A549 (cell line): ENCODE measurements at regions not wholly inside any gene's neighbourhood (a gene's known extent, or its start where the extent isn't known, plus 50 kb on each side); places are given as distances from the start of the nearest gene placed in this dataset.

ENCODE experiments used
- CHD2 ChIP-seq: fragments of 150-350 bp; IDR thresholded peaks from 2 replicates; pipeline ENCODE4 v1.6.1; 2014; ENCODE audit warnings: low read length; ENCODE audit not compliant: partially characterized antibody
- CHD4 ChIP-seq: fragments of 200-600 bp; sonication (generic); IDR thresholded peaks from 2 replicates; pipeline ENCODE4 v1.6.1; 2016; ENCODE audit warnings: antibody characterized with exemption, mild to moderate bottlenecking, borderline replicate concordance
- ELK1 ChIP-seq: fragments of 150-350 bp; IDR thresholded peaks from 2 replicates; pipeline ENCODE4 v1.6.1; 2014; ENCODE audit warnings: low read depth, mild to moderate bottlenecking, low read length
- EP300 ChIP-seq, 2 experiments: fragments of >200 bp; sonication (Bioruptor Twin); formaldehyde crosslinking; IDR thresholded peaks; 2 replicates in 1 of 2; 3 replicates in 1 of 2; pipeline ENCODE4 v1.6.1; 2016 to 2017
- JUNB ChIP-seq: fragments of >200 bp; sonication (Bioruptor Twin); formaldehyde crosslinking; IDR thresholded peaks from 2 replicates; pipeline ENCODE4 v1.6.1; 2016
- MAFK ChIP-seq: fragments of 450-650 bp; IDR thresholded peaks from 2 replicates; pipeline ENCODE4 v1.6.1; 2014; ENCODE audit not compliant: partially characterized antibody
- NPAS2 ChIP-seq: fragments of 250-450 bp; sonication (Bioruptor Pico); IDR thresholded peaks from 2 replicates; pipeline ENCODE4 v1.8.0; 2022; ENCODE audit warnings: mild to moderate bottlenecking, moderate library complexity, borderline replicate concordance
- POLR2A ChIP-seq: IDR thresholded peaks from 2 replicates; pipeline ENCODE4 v1.6.1; 2012; ENCODE audit warnings: mild to moderate bottlenecking, low read length
- RAD21 ChIP-seq, 2 experiments: fragments of >200 bp in 1 of 2; sonication (Bioruptor Twin) in 1 of 2; formaldehyde crosslinking in 1 of 2; IDR thresholded peaks in 1 of 2; conservative IDR thresholded peaks in 1 of 2; 2 replicates in 1 of 2; 3 replicates in 1 of 2; pipeline ENCODE4 v1.6.1; 2012 to 2018; ENCODE audit warnings: inconsistent platforms in 1 of 2
- RCOR1 ChIP-seq: fragments of 150-350 bp; IDR thresholded peaks from 2 replicates; pipeline ENCODE4 v1.6.1; 2014; ENCODE audit warnings: antibody characterized with exemption, low read length, low read depth
- TF ChIP-seq, protein P1 (sequence below): fragments of >200 bp; sonication (Bioruptor Twin); formaldehyde crosslinking; IDR thresholded peaks from 3 replicates; pipeline ENCODE4 v1.5.1; 2016

GRCh38 chr4:13872955-13873354, 245.4 kb upstream of the BOD1L1 start:
- TF ChIP-seq, protein P1, sequence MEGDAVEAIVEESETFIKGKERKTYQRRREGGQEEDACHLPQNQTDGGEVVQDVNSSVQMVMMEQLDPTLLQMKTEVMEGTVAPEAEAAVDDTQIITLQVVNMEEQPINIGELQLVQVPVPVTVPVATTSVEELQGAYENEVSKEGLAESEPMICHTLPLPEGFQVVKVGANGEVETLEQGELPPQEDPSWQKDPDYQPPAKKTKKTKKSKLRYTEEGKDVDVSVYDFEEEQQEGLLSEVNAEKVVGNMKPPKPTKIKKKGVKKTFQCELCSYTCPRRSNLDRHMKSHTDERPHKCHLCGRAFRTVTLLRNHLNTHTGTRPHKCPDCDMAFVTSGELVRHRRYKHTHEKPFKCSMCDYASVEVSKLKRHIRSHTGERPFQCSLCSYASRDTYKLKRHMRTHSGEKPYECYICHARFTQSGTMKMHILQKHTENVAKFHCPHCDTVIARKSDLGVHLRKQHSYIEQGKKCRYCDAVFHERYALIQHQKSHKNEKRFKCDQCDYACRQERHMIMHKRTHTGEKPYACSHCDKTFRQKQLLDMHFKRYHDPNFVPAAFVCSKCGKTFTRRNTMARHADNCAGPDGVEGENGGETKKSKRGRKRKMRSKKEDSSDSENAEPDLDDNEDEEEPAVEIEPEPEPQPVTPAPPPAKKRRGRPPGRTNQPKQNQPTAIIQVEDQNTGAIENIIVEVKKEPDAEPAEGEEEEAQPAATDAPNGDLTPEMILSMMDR, result no peak
- TF ChIP-seq EP300 (IDR thresholded peaks at IDR 0.05) (no peak), CHD2 (no peak), RAD21 (conservative IDR thresholded peaks at IDR 0.05 in 1 of 2, IDR thresholded peaks at IDR 0.05 in 1 of 2) (no peak), JUNB (no peak), ELK1 (no peak), MAFK (no peak), RCOR1 (no peak), NPAS2 (CRISPR knock-in tag) (no peak), CHD4 (no peak), POLR2A (no peak)
